CD14-positive monocyte (primary cell): ENCODE measurements at regions not wholly inside any gene's neighbourhood (a gene's known extent, or its start where the extent isn't known, plus 50 kb on each side); places are given as distances from the start of the nearest gene placed in this dataset.

Source experiments
- DNase-seq, 3 donors: peaks; one replicate each; pipeline ENCODE4 v3.0.0-alpha.2; 2011 to 2022
- H2AFZ ChIP-seq: 2 replicates; pipeline ENCODE4 v1.6.0; 2012; ENCODE audit warnings: mild to moderate bottlenecking, low read depth, low read length, inconsistent platforms; ENCODE audit not compliant: insufficient read depth, poor library complexity, severe bottlenecking
- H3K27ac ChIP-seq, 2 donors: 1 replicate in 1 of 2; 2 replicates in 1 of 2; pipeline ENCODE4 v1.5.1; 2012 to 2013; ENCODE audit warnings: low read length in 2 of 2, control low read depth in 1 of 2, inconsistent platforms in 1 of 2, low read depth in 1 of 2, mild to moderate bottlenecking in 1 of 2
- H3K27me3 ChIP-seq, 2 donors: one replicate each; pipeline versions ENCODE4 v1.6.0 to v1.6.1; 2011 to 2013; ENCODE audit warnings: low read length in 2 of 2; ENCODE audit not compliant: control insufficient read depth in 2 of 2, insufficient read depth in 2 of 2
- H3K36me3 ChIP-seq, 2 donors: replicated peaks in 1 of 2; 1 replicate in 1 of 2; 2 replicates in 1 of 2; pipeline versions ENCODE4 v1.5.1 to v1.6.1; 2012 to 2013; ENCODE audit warnings: low read length in 2 of 2, control low read depth in 1 of 2, inconsistent platforms in 1 of 2, mild to moderate bottlenecking in 1 of 2; ENCODE audit not compliant: insufficient read depth in 2 of 2, control insufficient read depth in 1 of 2
- H3K4me1 ChIP-seq, 2 donors: 1 replicate in 1 of 2; 2 replicates in 1 of 2; pipeline versions ENCODE4 v1.5.1 to v1.6.1; 2012 to 2013; ENCODE audit warnings: low read length in 2 of 2, control low read depth in 1 of 2, inconsistent platforms in 1 of 2, mild to moderate bottlenecking in 1 of 2, moderate library complexity in 1 of 2; ENCODE audit not compliant: insufficient read depth in 2 of 2, control insufficient read depth in 1 of 2
- H3K4me2 ChIP-seq: replicated peaks from 2 replicates; pipeline ENCODE3; 2012; ENCODE audit warnings: low read length, moderate library complexity, mild to moderate bottlenecking; ENCODE audit not compliant: poor library complexity, severe bottlenecking; ENCODE audit errors: extremely low read depth
- H3K4me3 ChIP-seq, 3 experiments: fragments of 200-600 bp in 1 of 3; sonication (generic) in 1 of 3; replicated peaks in 1 of 3; 1 replicate in 2 of 3; 2 replicates in 1 of 3; pipeline ENCODE4 v1.5.1; 2011 to 2013; ENCODE audit warnings: low read length in 3 of 3, mild to moderate bottlenecking in 3 of 3, control low read depth in 2 of 3, low read depth in 2 of 3, inconsistent platforms in 1 of 3, moderate library complexity in 1 of 3
- H3K79me2 ChIP-seq: 2 replicates; pipeline ENCODE4 v1.6.0; 2012; ENCODE audit warnings: mild to moderate bottlenecking, control low read depth, inconsistent platforms, low read length, moderate library complexity; ENCODE audit not compliant: insufficient read depth
- H3K9ac ChIP-seq: 2 replicates; pipeline ENCODE4 v1.6.0; 2017; ENCODE audit warnings: low read length, mild to moderate bottlenecking; ENCODE audit not compliant: insufficient read depth, poor library complexity, severe bottlenecking
- H3K9me3 ChIP-seq, 2 donors: replicated peaks in 1 of 2; 1 replicate in 1 of 2; 2 replicates in 1 of 2; pipeline versions ENCODE4 v1.5.1 to v1.6.1; 2012 to 2013; ENCODE audit warnings: low read length in 2 of 2, control low read depth in 1 of 2; ENCODE audit not compliant: control insufficient read depth in 1 of 2, insufficient read depth in 1 of 2
- H4K20me1 ChIP-seq: 2 replicates; pipeline ENCODE4 v1.6.0; 2012; ENCODE audit warnings: mild to moderate bottlenecking, low read length, control low read depth, moderate library complexity; ENCODE audit not compliant: insufficient read depth
- H3K27ac Mint-ChIP-seq, 7 donors: one replicate each; pipeline ENCODE4 v1.8.0; 2020; ENCODE audit warnings: mild to moderate bottlenecking in 7 of 7, mixed read lengths in 7 of 7, moderate library complexity in 6 of 7, inconsistent platforms in 2 of 7
- H3K27me3 Mint-ChIP-seq, 3 donors: one replicate each; pipeline ENCODE4 v1.8.0; 2021 to 2022; ENCODE audit warnings: low read depth in 3 of 3, mild to moderate bottlenecking in 3 of 3, mixed read lengths in 3 of 3, moderate library complexity in 3 of 3, inconsistent platforms in 1 of 3
- H3K36me3 Mint-ChIP-seq, 2 donors: one replicate each; pipeline ENCODE4 v1.8.0; 2020; ENCODE audit warnings: mixed read lengths in 2 of 2, inconsistent platforms in 1 of 2, mild to moderate bottlenecking in 1 of 2
- H3K4me1 Mint-ChIP-seq: one replicate; pipeline ENCODE4 v1.8.0; 2020; ENCODE audit warnings: mild to moderate bottlenecking, mixed read lengths
- H3K4me3 Mint-ChIP-seq, 2 donors: one replicate each; pipeline ENCODE4 v1.8.0; 2020; ENCODE audit warnings: mild to moderate bottlenecking in 2 of 2, mixed read lengths in 2 of 2, moderate library complexity in 1 of 2
- H3K9me3 Mint-ChIP-seq, 7 donors: one replicate each; pipeline ENCODE4 v1.8.0; 2020 to 2022; ENCODE audit warnings: mixed read lengths in 7 of 7, mild to moderate bottlenecking in 6 of 7, moderate library complexity in 6 of 7, inconsistent platforms in 2 of 7
- WGBS: methylation state at CpG from one replicate; pipeline ENCODE4 v1.1.5; 2013; ENCODE audit warnings: missing lambda C conversion rate; ENCODE audit not compliant: insufficient coverage; 5-methylcytosine and 5-hydroxymethylcytosine counted together
- intact Hi-C, 2 donors: fragments of 100-400 bp; cut with micrococcal nuclease; formaldehyde crosslinking; loops; one replicate each; pipeline versions ENCODE4 v1.15.0 to v1.15.1; 2023
- TF ChIP-seq, protein P1 (sequence below): fragments of 200-600 bp; IDR thresholded peaks from one replicate; pipeline ENCODE4 v1.8.0; 2022; ENCODE audit warnings: antibody characterized with exemption, mild to moderate bottlenecking

- no peak overlapping the region for H3K27ac Mint-ChIP-seq
- no peak overlapping the region for H3K4me2 ChIP-seq
- H3K9ac ChIP-seq, result no peak overlapping the region
- H3K9me3 Mint-ChIP-seq, result peaks cover 0 to 11% (median 4%) of the 10 kb centered on the region in 7 donors
- no peaks in the 10 kb centered on the region for H3K4me1 ChIP-seq
- H3K9me3 ChIP-seq, result peaks cover 0 to 6% of the 10 kb centered on the region in 2 donors
- H3K4me3 Mint-ChIP-seq, result no peak overlapping the region
- H3K79me2 ChIP-seq, result no peaks in the 10 kb centered on the region
- H3K27me3 Mint-ChIP-seq, result peaks cover 0 to 1% (median 0%) of the 10 kb centered on the region in 3 donors
- intact Hi-C loops, result no loop called here
- 90% methylated on average over 2 of the region's 6 CpGs for WGBS
- TF ChIP-seq, protein P1, sequence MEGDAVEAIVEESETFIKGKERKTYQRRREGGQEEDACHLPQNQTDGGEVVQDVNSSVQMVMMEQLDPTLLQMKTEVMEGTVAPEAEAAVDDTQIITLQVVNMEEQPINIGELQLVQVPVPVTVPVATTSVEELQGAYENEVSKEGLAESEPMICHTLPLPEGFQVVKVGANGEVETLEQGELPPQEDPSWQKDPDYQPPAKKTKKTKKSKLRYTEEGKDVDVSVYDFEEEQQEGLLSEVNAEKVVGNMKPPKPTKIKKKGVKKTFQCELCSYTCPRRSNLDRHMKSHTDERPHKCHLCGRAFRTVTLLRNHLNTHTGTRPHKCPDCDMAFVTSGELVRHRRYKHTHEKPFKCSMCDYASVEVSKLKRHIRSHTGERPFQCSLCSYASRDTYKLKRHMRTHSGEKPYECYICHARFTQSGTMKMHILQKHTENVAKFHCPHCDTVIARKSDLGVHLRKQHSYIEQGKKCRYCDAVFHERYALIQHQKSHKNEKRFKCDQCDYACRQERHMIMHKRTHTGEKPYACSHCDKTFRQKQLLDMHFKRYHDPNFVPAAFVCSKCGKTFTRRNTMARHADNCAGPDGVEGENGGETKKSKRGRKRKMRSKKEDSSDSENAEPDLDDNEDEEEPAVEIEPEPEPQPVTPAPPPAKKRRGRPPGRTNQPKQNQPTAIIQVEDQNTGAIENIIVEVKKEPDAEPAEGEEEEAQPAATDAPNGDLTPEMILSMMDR, result no peak
- H3K36me3 ChIP-seq, result no peaks in the 10 kb centered on the region
- H3K27ac ChIP-seq, result no peak overlapping the region
- no peak overlapping the region for H2AFZ ChIP-seq
- H3K4me1 Mint-ChIP-seq, result no peaks in the 10 kb centered on the region
- no peak for DNase-seq
- no peaks in the 10 kb centered on the region for H3K36me3 Mint-ChIP-seq
- no peak overlapping the region for H3K4me3 ChIP-seq
- H3K27me3 ChIP-seq, result no peaks in the 10 kb centered on the region
- no peaks in the 10 kb centered on the region for H4K20me1 ChIP-seq
Observed at GRCh38 chr5:85159395-85159794, 774.7 kb upstream of the EDIL3 start.

DNA sequence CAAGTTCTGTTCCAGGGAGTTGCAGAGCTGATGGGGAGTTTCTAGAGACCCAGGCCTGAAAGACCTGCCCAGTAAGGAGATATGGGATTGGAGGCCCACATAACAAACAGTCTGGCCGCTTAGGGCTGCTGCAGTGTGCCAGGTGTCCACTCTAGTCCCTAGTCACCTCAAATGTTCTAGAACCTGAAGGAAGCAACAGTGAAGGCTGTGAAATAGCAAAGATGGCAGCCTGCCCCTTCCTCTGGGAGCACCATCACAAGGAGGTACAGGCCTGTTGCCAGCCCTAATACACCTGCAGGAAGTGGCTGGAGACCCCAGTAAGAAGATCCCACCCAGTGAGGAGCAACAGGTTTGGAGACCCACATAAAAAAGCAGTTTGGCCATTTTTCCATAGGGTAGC, 783.8 kb upstream of the EDIL3 start:
- Histone ChIP-seq H3K36me3 (no peaks in the 10 kb centered on the region), H3K9ac (no peak overlapping the region), H4K20me1 (no peaks in the 10 kb centered on the region), H3K4me3 (no peak overlapping the region), H3K79me2 (no peaks in the 10 kb centered on the region), H2AFZ (no peak overlapping the region), H3K4me1 (no peaks in the 10 kb centered on the region), H3K9me3 (peaks cover 9 to 35% of the 10 kb centered on the region in 2 donors), H3K4me2 (no peak overlapping the region), H3K27me3 (no peaks in the 10 kb centered on the region), H3K27ac (no peak overlapping the region)
- no peaks in the 10 kb centered on the region for H3K4me1 Mint-ChIP-seq
- no peak overlapping the region for H3K27ac Mint-ChIP-seq
- no peak overlapping the region for H3K4me3 Mint-ChIP-seq
- DNase-seq, result no peak
- peaks cover 0 to 1% (median 0%) of the 10 kb centered on the region in 3 donors for H3K27me3 Mint-ChIP-seq
- H3K36me3 Mint-ChIP-seq, result no peaks in the 10 kb centered on the region
- TF ChIP-seq, protein P1, result no peak
- no CpG with 5 or more reads among the region's 1 CpG for WGBS
- H3K9me3 Mint-ChIP-seq, result peaks cover 7 to 24% (median 16%) of the 10 kb centered on the region in 7 donors
- intact Hi-C loops, result no loop called here
